Activated B cell treated with CpG ODN at 0.5 μM for 24 hours (primary cell): ENCODE measurements at regions not wholly inside any gene's neighbourhood (a gene's known extent, or its start where the extent isn't known, plus 50 kb on each side); places are given as distances from the start of the nearest gene placed in this dataset.

Source experiments
- ATAC-seq: fragments of 200-7000 bp; cut with Tn5 transposase; one replicate; pipeline ENCODE4 v1.10.0; 2021; ENCODE audit warnings: low read depth, mild to moderate bottlenecking, moderate library complexity
- CTCF ChIA-PET: fragments of 350-600 bp; sonication (Branson Sonifier 250); formaldehyde crosslinking; loops from one replicate; lab custom pipeline; 2021; ENCODE audit warnings: antibody characterized with exemption; lab: Charles Lee
- POLR2A ChIA-PET: fragments of 350-600 bp; sonication (Branson Sonifier 250); formaldehyde crosslinking; loops from one replicate; lab custom pipeline; 2021; ENCODE audit warnings: antibody characterized with exemption; lab: Charles Lee
- DNase-seq: peaks from one replicate; pipeline ENCODE4 v3.0.0; 2022
- H3K27ac Mint-ChIP-seq: one replicate; pipeline ENCODE4 v1.8.0; 2020; ENCODE audit warnings: mixed read lengths
- H3K27me3 Mint-ChIP-seq: one replicate; pipeline ENCODE4 v1.8.0; 2021; ENCODE audit warnings: mixed read lengths
- H3K36me3 Mint-ChIP-seq: one replicate; pipeline ENCODE4 v1.8.0; 2021; ENCODE audit warnings: low read depth, mixed read lengths
- H3K4me1 Mint-ChIP-seq: one replicate; pipeline ENCODE4 v1.8.0; 2021; ENCODE audit warnings: mixed read lengths
- H3K4me3 Mint-ChIP-seq: one replicate; pipeline ENCODE4 v1.8.0; 2020; ENCODE audit warnings: mild to moderate bottlenecking, mixed read lengths
- H3K9me3 Mint-ChIP-seq: one replicate; pipeline ENCODE4 v1.8.0; 2020; ENCODE audit warnings: mixed read lengths
- intact Hi-C: fragments of 100-400 bp; cut with micrococcal nuclease; formaldehyde crosslinking; loops from one replicate; pipeline ENCODE4 v1.15.1; 2024
- TF ChIP-seq, protein P1 (sequence below): fragments of 200-600 bp; IDR thresholded peaks from one replicate; pipeline ENCODE4 v1.8.0; 2022; ENCODE audit warnings: antibody characterized with exemption, mild to moderate bottlenecking

DNA sequence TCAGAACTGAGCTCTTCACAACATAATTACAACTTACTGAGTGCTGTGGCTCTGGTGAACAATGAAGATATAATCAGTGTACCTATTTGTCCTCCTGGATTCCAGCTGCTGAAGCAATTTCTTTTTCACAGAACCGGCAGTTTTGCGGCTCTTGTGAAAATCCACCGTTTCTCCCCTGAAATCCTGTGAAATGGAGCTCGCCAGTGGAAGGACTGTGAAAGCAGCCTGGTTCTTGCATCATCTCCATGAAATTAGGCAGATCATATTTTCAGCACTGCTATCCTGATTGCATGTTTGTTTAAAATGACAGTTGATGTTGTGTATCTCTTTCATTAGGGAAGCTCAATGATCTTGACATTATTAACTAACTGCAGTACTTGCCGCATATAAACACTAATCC lies 120.2 kb upstream of the SNX19 start:
- Mint-ChIP-seq H3K36me3 (no peaks in the 10 kb centered on the region), H3K27me3 (no peaks in the 10 kb centered on the region), H3K4me1 (no peaks in the 10 kb centered on the region), H3K9me3 (no peaks in the 10 kb centered on the region), H3K27ac (no peak overlapping the region), H3K4me3 (no peak overlapping the region)
- intact Hi-C loops = no loop called here
- no peak for DNase-seq
- CTCF ChIA-PET = no interaction called here
- POLR2A ChIA-PET = no interaction called here
- TF ChIP-seq, protein P1, sequence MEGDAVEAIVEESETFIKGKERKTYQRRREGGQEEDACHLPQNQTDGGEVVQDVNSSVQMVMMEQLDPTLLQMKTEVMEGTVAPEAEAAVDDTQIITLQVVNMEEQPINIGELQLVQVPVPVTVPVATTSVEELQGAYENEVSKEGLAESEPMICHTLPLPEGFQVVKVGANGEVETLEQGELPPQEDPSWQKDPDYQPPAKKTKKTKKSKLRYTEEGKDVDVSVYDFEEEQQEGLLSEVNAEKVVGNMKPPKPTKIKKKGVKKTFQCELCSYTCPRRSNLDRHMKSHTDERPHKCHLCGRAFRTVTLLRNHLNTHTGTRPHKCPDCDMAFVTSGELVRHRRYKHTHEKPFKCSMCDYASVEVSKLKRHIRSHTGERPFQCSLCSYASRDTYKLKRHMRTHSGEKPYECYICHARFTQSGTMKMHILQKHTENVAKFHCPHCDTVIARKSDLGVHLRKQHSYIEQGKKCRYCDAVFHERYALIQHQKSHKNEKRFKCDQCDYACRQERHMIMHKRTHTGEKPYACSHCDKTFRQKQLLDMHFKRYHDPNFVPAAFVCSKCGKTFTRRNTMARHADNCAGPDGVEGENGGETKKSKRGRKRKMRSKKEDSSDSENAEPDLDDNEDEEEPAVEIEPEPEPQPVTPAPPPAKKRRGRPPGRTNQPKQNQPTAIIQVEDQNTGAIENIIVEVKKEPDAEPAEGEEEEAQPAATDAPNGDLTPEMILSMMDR = no peak
- ATAC-seq = no peak

DNA sequence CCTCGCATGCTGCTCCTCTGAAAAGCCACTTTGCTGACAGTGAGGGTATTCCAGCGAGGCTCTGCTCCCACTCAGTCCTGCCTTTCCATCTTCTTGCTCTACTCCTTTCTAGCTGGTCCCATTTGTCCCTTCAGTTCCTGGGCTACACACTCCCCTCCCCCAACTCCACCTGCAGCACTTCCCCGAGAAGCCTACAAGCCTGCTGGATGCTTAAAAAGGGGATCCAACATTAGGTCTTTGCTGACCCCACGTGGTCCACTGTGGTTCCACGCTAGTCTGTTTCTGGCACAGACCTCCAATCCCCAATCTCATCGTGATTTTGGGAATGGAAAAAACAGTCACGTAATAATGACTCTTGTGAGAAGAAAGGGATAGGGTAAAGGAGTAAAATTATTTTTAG lies 121.6 kb upstream of the SNX19 start:
- ChIA-PET CTCF (no interaction called here), POLR2A (no interaction called here)
- TF ChIP-seq, protein P1 = no peak

DNA sequence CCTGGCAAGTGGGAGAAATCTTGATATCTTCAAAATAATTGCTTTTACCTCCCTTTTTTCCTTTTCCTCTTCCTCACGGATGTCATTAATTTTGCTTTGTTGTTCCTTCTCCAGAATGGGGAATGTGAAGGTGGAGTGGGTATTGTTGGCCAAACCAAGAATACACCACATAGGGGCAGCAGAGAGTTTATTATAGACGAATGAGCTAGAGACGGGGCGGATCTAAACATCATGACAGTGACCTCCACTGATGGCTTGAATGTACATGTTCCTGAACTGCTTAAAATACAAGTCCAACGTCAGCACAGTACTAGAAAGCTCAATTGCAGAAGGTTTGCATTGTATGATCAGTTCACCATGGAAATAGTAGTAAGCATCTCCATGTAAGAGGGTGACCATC lies 122.3 kb upstream of the SNX19 start:
- ChIA-PET CTCF (no interaction called here), POLR2A (no interaction called here)
- ATAC-seq = no peak
- DNase-seq = no peak
- no peaks in the 10 kb centered on the region for H3K27me3 Mint-ChIP-seq
- intact Hi-C loops = no loop called here
- H3K9me3 Mint-ChIP-seq = no peaks in the 10 kb centered on the region
- TF ChIP-seq, protein P1 = no peak
- no peaks in the 10 kb centered on the region for H3K36me3 Mint-ChIP-seq
- H3K4me3 Mint-ChIP-seq = no peak overlapping the region
- H3K27ac Mint-ChIP-seq = no peak overlapping the region
- no peaks in the 10 kb centered on the region for H3K4me1 Mint-ChIP-seq

More for the DNA sequence above, 121.6 kb upstream of the SNX19 start:
- intact Hi-C loops = no loop called here
- Mint-ChIP-seq H3K4me3 (no peak overlapping the region), H3K4me1 (no peaks in the 10 kb centered on the region), H3K27me3 (no peaks in the 10 kb centered on the region), H3K36me3 (no peaks in the 10 kb centered on the region), H3K27ac (no peak overlapping the region), H3K9me3 (no peaks in the 10 kb centered on the region)
- DNase-seq = no peak
- no peak for ATAC-seq

DNA sequence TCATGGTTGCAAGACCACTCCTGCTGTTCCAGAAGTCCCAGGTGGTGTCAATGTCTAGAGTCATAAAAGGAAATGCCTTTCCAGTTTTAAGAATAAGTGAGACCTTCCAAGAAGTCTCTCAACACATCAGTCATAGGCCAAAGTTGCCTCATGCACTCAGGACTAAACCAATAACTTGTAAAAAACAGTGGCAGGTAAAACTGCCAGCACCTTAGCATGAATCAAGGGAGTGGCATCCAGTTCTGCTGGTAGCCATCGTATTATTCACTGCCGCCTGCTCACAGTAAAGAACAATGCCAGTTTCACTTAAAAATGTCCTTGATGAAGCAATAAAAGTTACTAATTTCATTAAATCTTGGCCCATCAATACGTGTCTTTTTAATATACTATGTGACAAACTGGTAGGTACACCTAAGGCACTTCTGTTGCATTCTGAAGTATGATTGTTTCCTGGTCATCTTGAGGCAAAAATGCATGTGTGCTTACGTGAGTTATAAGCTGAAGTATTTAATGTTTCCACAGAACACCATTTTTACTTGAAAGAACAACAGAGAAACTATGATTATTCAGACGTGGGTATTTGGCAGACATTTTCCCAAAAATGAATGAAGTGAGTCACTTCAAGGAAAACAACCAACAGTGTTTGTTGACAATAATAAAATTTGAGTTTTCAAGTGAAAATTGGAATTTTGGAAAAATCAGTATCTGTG lies 125.2 kb upstream of the SNX19 start:
- TF ChIP-seq, protein P1 = no peak
- ChIA-PET POLR2A (no interaction called here), CTCF (no interaction called here)
- no peaks in the 10 kb centered on the region for H3K4me1 Mint-ChIP-seq
- intact Hi-C loops = no loop called here
- H3K36me3 Mint-ChIP-seq = no peaks in the 10 kb centered on the region
- ATAC-seq (no peak), DNase-seq (no peak)
- H3K4me3 Mint-ChIP-seq = no peak overlapping the region
- no peaks in the 10 kb centered on the region for H3K9me3 Mint-ChIP-seq
- H3K27ac Mint-ChIP-seq = no peak overlapping the region
- H3K27me3 Mint-ChIP-seq = no peaks in the 10 kb centered on the region

DNA sequence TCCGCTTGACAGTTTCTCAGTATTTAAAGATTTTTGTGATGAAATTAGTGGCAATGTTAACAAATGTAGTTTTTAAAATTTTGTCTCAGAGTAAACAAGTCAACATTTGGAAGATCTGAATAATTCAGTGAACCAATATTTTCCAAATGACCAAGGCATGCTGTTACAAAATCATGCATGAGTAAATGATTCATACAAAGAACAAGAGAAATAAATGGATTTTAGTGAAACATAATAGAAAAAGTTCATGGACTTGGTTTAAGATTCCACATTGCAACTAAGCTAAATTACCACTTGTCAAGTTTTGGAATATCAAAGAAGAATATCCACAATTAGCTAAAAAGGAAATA lies 125.7 kb upstream of the SNX19 start:
- H3K9me3 Mint-ChIP-seq = no peaks in the 10 kb centered on the region
- POLR2A ChIA-PET = no interaction called here
- CTCF ChIA-PET = no interaction called here
- H3K4me1 Mint-ChIP-seq = no peaks in the 10 kb centered on the region
- no peak overlapping the region for H3K27ac Mint-ChIP-seq
- TF ChIP-seq, protein P1 = no peak
- intact Hi-C loops = no loop called here
- no peak overlapping the region for H3K4me3 Mint-ChIP-seq
- no peaks in the 10 kb centered on the region for H3K27me3 Mint-ChIP-seq
- no peak for ATAC-seq
- H3K36me3 Mint-ChIP-seq = no peaks in the 10 kb centered on the region
- no peak for DNase-seq
